ENCODE measurements at regions not wholly inside any gene's neighbourhood (a gene's known extent, or its start where the extent isn't known, plus 50 kb on each side); places are given as distances from the start of the nearest gene placed in this dataset.
A peak's percentile ranks its signal among the peaks of the same experiment; 100 is the strongest.

GRCh38 chr2:223538920-223539440, 63.2 kb downstream of the SCG2 start:
- intact Hi-C loops (cut with DNase I), result no loop called here
- DNase-seq (ENCODE audit: extremely low spot score), result no peak
- no peaks in the 10 kb centered on the region for H3K36me3 ChIP-seq
- no peaks in the 10 kb centered on the region for H3K9me3 ChIP-seq
- H3K4me1 ChIP-seq, result peaks cover 17 to 27% (median 24%) of the 10 kb centered on the region in 4 donors
- no peaks in the 10 kb centered on the region for H3K27me3 ChIP-seq
- H3K27ac ChIP-seq (replicated peaks in 1 of 4), result no peak overlapping the region
- WGBS, result 31% methylated on average over 8 of the region's 8 CpGs
- TF ChIP-seq EP300 (IDR thresholded peaks at IDR 0.05), result no peak
- TF ChIP-seq POLR2AphosphoS5 (IDR thresholded peaks at IDR 0.05), result peak in 1 of 2 donors; percentile 4
- TF ChIP-seq POLR2A (IDR thresholded peaks at IDR 0.05; ENCODE audit: low read depth), result no peak
- TF ChIP-seq CTCF (IDR thresholded peaks at IDR 0.05), result no peak
- no peak overlapping the region for H3K4me3 ChIP-seq

- 86% methylated on average over 2 of the region's 2 CpGs for whole genome bisulfite sequencing
- Histone ChIP-seq H3K27ac (replicated peaks in 1 of 4) (no peak overlapping the region), H3K36me3 (no peaks in the 10 kb centered on the region), H3K9me3 (no peaks in the 10 kb centered on the region), H3K27me3 (no peaks in the 10 kb centered on the region), H3K4me1 (peaks cover 17 to 27% (median 24%) of the 10 kb centered on the region in 4 donors), H3K4me3 (no peak overlapping the region)
- no peak for DNase-seq (ENCODE audit: extremely low spot score)
- intact Hi-C loops (cut with DNase I), result loop anchor here (10.0 kb wide), 1 partner anchor 367 kb away; no protein-coding TSS in a partner anchor
- TF ChIP-seq POLR2A (IDR thresholded peaks at IDR 0.05; ENCODE audit: low read depth), result no peak
- no peak for TF ChIP-seq EP300 (IDR thresholded peaks at IDR 0.05)
- no peak for TF ChIP-seq CTCF (IDR thresholded peaks at IDR 0.05)
- TF ChIP-seq POLR2AphosphoS5 (IDR thresholded peaks at IDR 0.05), result no peak
Measured at GRCh38 chr2:223541546-223541945, 60.6 kb downstream of the SCG2 start.

- intact Hi-C loops (cut with DNase I), result loop anchor here (10.0 kb wide), 1 partner anchor 368 kb away; no protein-coding TSS in a partner anchor
- DNase-seq (ENCODE audit: extremely low spot score), result no peak
- no peak overlapping the region for H3K4me3 ChIP-seq
- TF ChIP-seq POLR2A (IDR thresholded peaks at IDR 0.05; ENCODE audit: low read depth), result no peak
- no peak for TF ChIP-seq POLR2AphosphoS5 (IDR thresholded peaks at IDR 0.05)
- no peak overlapping the region for H3K27ac ChIP-seq (replicated peaks in 1 of 4)
- H3K4me1 ChIP-seq, result peaks cover 17 to 18% (median 17%) of the 10 kb centered on the region in 4 donors
- no peaks in the 10 kb centered on the region for H3K9me3 ChIP-seq
- WGBS, result 95% methylated on average over 7 of the region's 7 CpGs
- no peaks in the 10 kb centered on the region for H3K36me3 ChIP-seq
- H3K27me3 ChIP-seq, result no peaks in the 10 kb centered on the region
Measured at GRCh38 chr2:223542501-223542900, 59.7 kb downstream of the SCG2 start.

GRCh38 chr2:223545406-223545805, 56.8 kb downstream of the SCG2 start:
- Histone ChIP-seq H3K27ac (replicated peaks in 1 of 4) (no peak overlapping the region), H3K9me3 (no peaks in the 10 kb centered on the region), H3K4me3 (no peak overlapping the region), H3K4me1 (no peaks in the 10 kb centered on the region), H3K27me3 (no peaks in the 10 kb centered on the region), H3K36me3 (no peaks in the 10 kb centered on the region)
- 63% methylated on average over 2 of the region's 2 CpGs for WGBS
- DNase-seq (ENCODE audit: extremely low spot score), result no peak
- intact Hi-C loops (cut with DNase I), result loop anchor here (10.0 kb wide), 1 partner anchor 371 kb away; no protein-coding TSS in a partner anchor
- TF ChIP-seq CTCF (IDR thresholded peaks at IDR 0.05) (no peak), POLR2AphosphoS5 (IDR thresholded peaks at IDR 0.05) (no peak), EP300 (IDR thresholded peaks at IDR 0.05) (no peak), POLR2A (IDR thresholded peaks at IDR 0.05; ENCODE audit: low read depth) (no peak)

- intact Hi-C loops (cut with DNase I), result loop anchor here (10.0 kb wide), 1 partner anchor 371 kb away; no protein-coding TSS in a partner anchor
- Histone ChIP-seq H3K27ac (replicated peaks in 1 of 4) (no peak overlapping the region), H3K36me3 (no peaks in the 10 kb centered on the region), H3K27me3 (no peaks in the 10 kb centered on the region), H3K4me1 (no peaks in the 10 kb centered on the region), H3K4me3 (no peak overlapping the region), H3K9me3 (no peaks in the 10 kb centered on the region)
- DNase-seq (ENCODE audit: extremely low spot score), result no peak
- WGBS, result 73% methylated on average over 2 of the region's 2 CpGs
- no peak for TF ChIP-seq POLR2AphosphoS5 (IDR thresholded peaks at IDR 0.05)
- TF ChIP-seq EP300 (IDR thresholded peaks at IDR 0.05), result no peak
- TF ChIP-seq CTCF (IDR thresholded peaks at IDR 0.05), result no peak
- no peak for TF ChIP-seq POLR2A (IDR thresholded peaks at IDR 0.05; ENCODE audit: low read depth)
Measured at GRCh38 chr2:223545830-223546229, 56.3 kb downstream of the SCG2 start.

Small RNAs in the stretch of these regions (small RNA-seq; reads per million reads assigned to genes)
- 0 reads per million in 3 donors for gene HIGD1AP4
- 0 reads per million in 3 donors for gene RN7SL807P
